Adipocyte (in vitro differentiated cells): ENCODE measurements at regions not wholly inside any gene's neighbourhood (a gene's known extent, or its start where the extent isn't known, plus 50 kb on each side); places are given as distances from the start of the nearest gene placed in this dataset.

Experiments used
- DNase-seq: peaks from one replicate; pipeline ENCODE4 v3.0.0-alpha.2; 2015; ENCODE audit warnings: low read depth
- H3K27me3 ChIP-seq: replicated peaks from 2 replicates; pipeline ENCODE4 v1.7.0; 2013; ENCODE audit warnings: mild to moderate bottlenecking, low read length, moderate library complexity; ENCODE audit not compliant: control insufficient read depth, insufficient read depth
- H3K36me3 ChIP-seq: 2 replicates; pipeline ENCODE4 v1.7.0; 2013; ENCODE audit warnings: low read length, mild to moderate bottlenecking, moderate library complexity; ENCODE audit not compliant: control insufficient read depth, insufficient read depth, severe bottlenecking
- H3K4me1 ChIP-seq: 2 replicates; pipeline ENCODE4 v1.7.0; 2013; ENCODE audit warnings: mild to moderate bottlenecking, low read length, moderate library complexity; ENCODE audit not compliant: control insufficient read depth, insufficient read depth
- H3K4me3 ChIP-seq: 2 replicates; pipeline ENCODE4 v1.7.0; 2013; ENCODE audit warnings: mild to moderate bottlenecking, low read length, moderate library complexity
- H3K9ac ChIP-seq: 2 replicates; pipeline ENCODE4 v1.7.0; 2013; ENCODE audit warnings: mild to moderate bottlenecking, low read length, moderate library complexity
- H3K9me3 ChIP-seq: 2 replicates; pipeline ENCODE4 v1.7.0; 2013; ENCODE audit warnings: mild to moderate bottlenecking, low read length, moderate library complexity; ENCODE audit not compliant: control insufficient read depth

DNA sequence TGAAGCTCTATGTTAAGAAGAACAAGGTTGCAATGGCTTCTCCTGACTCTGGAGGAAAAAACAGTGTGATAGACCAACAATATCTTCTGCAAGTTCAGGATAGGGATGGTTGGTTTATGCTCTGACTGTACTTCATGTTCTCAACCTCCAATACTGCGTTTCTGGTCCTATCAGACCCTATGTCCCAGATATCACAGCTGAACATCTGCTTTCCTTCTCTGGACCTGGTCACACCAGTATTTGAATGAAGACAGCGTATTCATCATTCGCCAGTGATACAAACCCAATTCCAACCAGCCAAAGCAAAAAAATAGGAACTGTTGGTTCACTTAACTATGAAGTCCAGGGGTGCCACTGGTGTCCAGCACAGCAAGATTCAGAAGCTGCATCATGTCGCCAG is 124.5 kb upstream of the KLF3 start:
- no peaks in the 10 kb centered on the region for H3K4me1 ChIP-seq
- no peak overlapping the region for H3K4me3 ChIP-seq
- no peaks in the 10 kb centered on the region for H3K36me3 ChIP-seq
- no peak for DNase-seq
- H3K9ac ChIP-seq = no peak overlapping the region
- no peaks in the 10 kb centered on the region for H3K9me3 ChIP-seq
- no peaks in the 10 kb centered on the region for H3K27me3 ChIP-seq

DNA sequence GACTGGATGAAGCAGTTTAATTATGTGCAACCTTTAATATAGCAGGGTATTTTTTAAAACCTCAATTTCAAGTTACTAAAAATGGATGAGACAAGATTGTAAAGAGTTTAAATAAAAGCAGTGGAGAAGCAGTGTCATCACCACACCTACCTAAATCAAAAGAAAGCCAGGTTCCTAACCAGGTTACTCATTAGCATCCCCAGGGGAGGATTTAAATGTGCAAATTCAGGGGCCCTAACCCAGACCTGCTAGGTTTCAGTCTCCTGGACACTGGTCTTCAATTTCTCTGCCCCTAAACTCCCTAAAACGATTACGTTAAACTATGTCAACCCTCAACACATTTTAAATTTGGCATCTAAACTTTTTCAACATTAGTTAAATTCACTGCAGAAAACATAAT is 116.9 kb upstream of the KLF3 start:
- Histone ChIP-seq H3K9me3 (no peaks in the 10 kb centered on the region), H3K4me3 (no peak overlapping the region), H3K9ac (no peak overlapping the region), H3K4me1 (no peaks in the 10 kb centered on the region), H3K27me3 (no peaks in the 10 kb centered on the region), H3K36me3 (no peaks in the 10 kb centered on the region)
- DNase-seq = no peak

DNA sequence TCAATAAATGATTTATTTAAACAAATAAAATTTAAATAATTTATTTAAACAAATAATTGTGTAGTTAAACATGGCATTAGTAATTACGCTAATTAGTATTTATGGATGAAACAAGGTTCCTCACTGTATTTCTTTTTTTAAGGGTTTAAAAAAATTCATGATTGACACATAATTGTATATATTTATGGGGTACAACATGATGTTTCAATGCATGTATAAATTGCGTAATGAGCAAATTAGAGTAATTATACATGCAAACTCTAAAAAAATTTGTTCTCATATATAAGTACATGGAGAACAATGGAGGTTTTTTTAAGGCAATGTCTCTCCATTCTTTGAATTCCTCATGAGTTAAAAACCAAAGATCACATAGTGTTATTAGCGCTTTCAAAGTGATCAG is 115.7 kb upstream of the KLF3 start:
- DNase-seq = no peak
- no peak overlapping the region for H3K9ac ChIP-seq
- H3K4me1 ChIP-seq = no peaks in the 10 kb centered on the region
- H3K9me3 ChIP-seq = no peaks in the 10 kb centered on the region
- H3K36me3 ChIP-seq = no peaks in the 10 kb centered on the region
- H3K4me3 ChIP-seq = no peak overlapping the region
- H3K27me3 ChIP-seq = no peaks in the 10 kb centered on the region

DNA sequence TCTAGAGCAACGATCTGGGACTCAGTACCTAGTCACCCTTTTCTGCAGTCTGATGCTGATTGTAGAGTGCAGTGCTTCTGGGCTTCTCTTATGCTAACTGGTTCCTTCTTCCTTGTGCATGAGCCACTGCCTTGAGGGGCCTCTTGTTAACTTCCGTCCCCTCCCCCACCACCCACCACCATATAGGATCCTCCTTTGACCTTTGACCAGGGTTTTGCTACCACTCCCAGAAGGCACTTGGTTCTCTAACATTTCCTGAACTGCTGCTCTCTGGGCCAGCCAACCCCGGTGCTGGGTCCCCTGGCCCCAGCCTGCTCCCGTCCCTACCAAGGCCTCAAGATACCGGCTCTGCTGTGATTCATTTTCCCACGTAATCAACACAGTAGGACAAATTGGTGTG is 104.6 kb upstream of the KLF3 start:
- Histone ChIP-seq H3K27me3 (no peaks in the 10 kb centered on the region), H3K36me3 (no peaks in the 10 kb centered on the region), H3K9ac (no peak overlapping the region), H3K4me1 (peaks cover 5% of the 10 kb centered on the region), H3K4me3 (no peak overlapping the region), H3K9me3 (peaks cover 8% of the 10 kb centered on the region)
- DNase-seq = no peak

DNA sequence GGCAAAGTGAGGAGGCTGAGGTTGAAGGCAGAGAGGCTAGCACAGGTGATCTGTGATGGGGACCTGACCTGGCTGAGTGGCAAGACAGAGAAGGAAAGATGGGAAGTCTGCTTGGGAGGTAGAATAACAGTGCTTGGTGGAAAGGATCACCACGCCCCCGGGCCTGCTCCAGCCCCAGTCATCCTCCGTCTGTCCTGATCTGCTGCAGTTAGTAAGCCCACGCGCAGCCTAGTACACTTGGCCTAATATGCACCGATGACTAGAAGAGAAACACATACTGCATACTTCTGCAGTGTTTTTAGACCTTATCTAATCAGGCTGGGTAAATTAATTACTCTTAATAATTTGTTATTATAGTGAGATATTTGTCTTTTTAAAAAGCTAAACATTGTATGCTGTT is 103.7 kb upstream of the KLF3 start:
- H3K9ac ChIP-seq = no peak overlapping the region
- H3K4me1 ChIP-seq = peaks cover 13% of the 10 kb centered on the region
- DNase-seq = no peak
- no peaks in the 10 kb centered on the region for H3K36me3 ChIP-seq
- no peak overlapping the region for H3K4me3 ChIP-seq
- no peaks in the 10 kb centered on the region for H3K27me3 ChIP-seq
- H3K9me3 ChIP-seq = peaks cover 6% of the 10 kb centered on the region

DNA sequence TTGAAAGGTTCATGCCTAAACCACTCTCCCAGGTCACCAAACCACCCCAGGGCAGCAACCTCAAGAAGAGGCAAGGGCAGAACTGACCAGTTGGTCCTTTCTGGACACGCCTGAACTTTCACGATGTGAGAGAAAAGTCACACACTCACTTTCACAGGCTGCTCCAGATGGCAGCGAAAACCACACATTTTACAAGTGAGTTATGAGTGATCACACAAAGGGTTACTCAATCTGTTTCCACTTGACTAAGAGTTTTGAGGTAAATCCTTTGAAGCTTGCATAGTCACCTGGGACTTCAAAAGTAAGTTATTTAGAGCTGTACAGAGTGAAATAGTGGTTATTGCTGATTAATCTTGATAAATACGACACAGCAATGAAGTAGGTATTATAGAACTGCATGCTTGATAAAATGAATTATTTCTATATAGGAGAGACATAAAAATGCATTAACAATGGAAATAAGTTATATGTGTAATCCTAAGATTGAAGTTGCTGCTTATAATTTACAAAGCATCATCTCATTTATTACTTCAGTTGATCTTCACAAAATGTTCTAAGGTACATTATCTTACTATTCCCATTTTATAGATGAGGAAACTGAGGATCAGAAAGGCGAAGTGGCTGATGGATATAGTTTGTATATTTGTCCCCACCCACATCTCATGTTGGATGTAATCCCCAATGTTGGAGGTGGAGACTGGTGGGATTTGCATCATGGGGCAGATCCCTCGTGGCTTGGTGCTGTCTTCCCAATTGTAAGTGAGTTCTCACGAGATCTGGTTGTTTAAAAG is 103.0 kb upstream of the KLF3 start:
- H3K9me3 ChIP-seq = peaks cover under 1% of the 10 kb centered on the region
- H3K27me3 ChIP-seq = no peaks in the 10 kb centered on the region
- H3K9ac ChIP-seq = no peak overlapping the region
- no peak for DNase-seq
- no peak overlapping the region for H3K4me3 ChIP-seq
- peaks cover 19% of the 10 kb centered on the region for H3K4me1 ChIP-seq
- no peaks in the 10 kb centered on the region for H3K36me3 ChIP-seq

DNA sequence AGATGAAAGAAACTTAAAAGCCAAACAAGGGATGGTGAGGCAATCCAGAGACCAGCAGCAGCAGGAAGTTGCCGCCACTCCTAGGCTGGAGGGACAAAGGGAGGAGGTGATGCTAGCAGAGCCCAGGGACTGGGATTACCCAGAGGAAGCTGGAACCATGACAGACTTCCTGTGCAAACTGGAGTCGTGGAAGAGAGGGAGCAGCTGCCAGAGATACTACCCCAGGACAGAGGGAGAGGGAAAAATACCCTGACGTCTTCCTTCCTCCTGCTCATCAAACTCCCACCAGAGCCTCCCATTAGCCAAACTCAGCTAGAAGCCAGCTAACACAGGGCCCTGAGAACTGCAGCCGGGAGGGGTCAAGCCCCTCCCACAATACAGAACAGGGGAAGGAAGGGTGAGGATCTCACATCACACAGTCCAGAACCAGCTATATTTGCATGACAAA is 101.2 kb upstream of the KLF3 start:
- H3K9me3 ChIP-seq = no peaks in the 10 kb centered on the region
- no peaks in the 10 kb centered on the region for H3K27me3 ChIP-seq
- no peak overlapping the region for H3K4me3 ChIP-seq
- H3K36me3 ChIP-seq = no peaks in the 10 kb centered on the region
- no peak overlapping the region for H3K9ac ChIP-seq
- DNase-seq = peak; percentile 51
- H3K4me1 ChIP-seq = peaks cover 27% of the 10 kb centered on the region

DNA sequence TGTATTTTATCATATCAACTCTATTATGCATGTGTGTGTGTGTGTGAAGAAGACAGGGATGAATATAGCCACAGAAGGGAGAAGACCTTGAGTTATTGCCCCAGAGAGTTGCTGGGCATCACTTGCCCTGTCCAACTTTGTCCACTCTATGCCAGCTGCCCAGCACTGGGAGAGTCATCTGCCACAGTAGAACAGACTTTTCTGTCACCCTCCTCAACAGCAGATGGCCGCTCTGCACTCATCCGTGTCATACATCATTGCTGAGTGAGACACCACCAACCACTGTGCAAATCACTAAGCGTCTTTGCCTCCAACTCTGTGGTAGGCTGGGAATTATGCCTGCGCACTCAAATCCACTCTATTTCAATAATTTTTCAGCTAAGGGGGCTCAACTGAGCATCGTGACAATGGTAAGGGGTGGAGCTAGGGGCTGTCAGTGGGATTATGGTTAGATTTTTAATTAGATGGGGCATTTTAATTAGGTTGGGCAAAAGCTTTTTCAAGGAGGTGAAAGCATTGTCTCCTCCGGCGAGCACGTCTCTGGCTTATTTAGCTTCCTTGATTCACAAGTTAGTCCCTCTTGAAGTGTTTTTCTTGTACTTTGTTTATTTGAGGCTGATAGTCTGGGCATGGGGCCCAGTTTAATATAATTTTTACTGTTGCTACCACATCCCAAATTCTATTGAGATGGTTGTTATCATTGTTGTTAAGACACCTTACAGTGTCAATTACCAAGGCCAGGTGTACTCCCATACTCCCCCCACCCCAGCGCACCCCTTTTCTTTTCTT is 100.1 kb upstream of the KLF3 start:
- peaks cover 27% of the 10 kb centered on the region for H3K4me1 ChIP-seq
- H3K9ac ChIP-seq = no peak overlapping the region
- H3K36me3 ChIP-seq = no peaks in the 10 kb centered on the region
- H3K9me3 ChIP-seq = no peaks in the 10 kb centered on the region
- no peak overlapping the region for H3K4me3 ChIP-seq
- no peaks in the 10 kb centered on the region for H3K27me3 ChIP-seq
- DNase-seq = peak; percentile 28

DNA sequence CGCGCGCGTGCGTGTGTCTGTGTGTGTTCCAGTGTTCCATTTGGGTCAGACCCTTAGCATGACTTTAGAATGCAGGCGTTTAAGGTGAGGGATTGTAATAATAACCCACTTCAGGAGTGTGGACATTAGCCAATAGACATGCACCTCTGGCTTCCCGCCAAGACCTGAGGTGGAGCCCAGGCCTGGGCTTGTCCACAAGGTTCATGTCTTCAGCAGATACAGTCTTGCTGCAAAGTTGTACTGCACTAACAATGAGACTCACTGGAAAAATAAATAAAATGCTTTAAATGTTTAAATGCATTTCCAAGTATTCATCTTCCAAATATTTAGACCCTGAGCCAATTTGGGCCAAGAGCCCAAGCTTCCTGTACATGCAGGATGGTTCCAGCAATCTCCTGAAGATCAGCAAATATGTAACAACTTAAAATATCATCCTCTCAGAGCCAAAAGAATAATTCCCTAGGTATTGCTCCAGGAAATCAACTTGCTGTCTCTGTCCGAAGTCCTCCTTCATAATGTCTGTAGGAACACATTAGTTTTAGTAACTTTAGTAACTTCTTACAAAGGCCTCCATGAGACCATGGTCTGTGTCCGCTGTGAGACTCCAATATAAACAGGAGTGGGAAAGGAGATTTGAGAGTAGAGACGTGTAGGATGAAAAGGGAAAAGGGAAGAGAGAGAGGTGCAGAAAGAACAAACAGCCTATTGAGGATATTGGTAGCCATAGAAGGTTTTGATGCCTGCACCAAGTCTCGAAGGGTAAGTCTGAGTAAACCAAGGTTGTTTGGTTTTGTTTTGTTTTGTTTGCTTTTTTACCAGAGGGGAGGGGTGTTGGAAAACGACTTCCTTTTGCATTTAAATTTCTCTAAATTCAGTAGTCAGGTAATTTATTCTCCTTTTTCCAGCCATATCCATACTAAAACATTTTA is 98.5 kb upstream of the KLF3 start:
- peaks cover 4% of the 10 kb centered on the region for H3K9me3 ChIP-seq
- peak overlapping the region; percentile 19 for H3K9ac ChIP-seq
- H3K4me1 ChIP-seq = peaks cover 27% of the 10 kb centered on the region
- H3K4me3 ChIP-seq = no peak overlapping the region
- H3K36me3 ChIP-seq = no peaks in the 10 kb centered on the region
- H3K27me3 ChIP-seq = no peaks in the 10 kb centered on the region
- peak; percentile 72 for DNase-seq

DNA sequence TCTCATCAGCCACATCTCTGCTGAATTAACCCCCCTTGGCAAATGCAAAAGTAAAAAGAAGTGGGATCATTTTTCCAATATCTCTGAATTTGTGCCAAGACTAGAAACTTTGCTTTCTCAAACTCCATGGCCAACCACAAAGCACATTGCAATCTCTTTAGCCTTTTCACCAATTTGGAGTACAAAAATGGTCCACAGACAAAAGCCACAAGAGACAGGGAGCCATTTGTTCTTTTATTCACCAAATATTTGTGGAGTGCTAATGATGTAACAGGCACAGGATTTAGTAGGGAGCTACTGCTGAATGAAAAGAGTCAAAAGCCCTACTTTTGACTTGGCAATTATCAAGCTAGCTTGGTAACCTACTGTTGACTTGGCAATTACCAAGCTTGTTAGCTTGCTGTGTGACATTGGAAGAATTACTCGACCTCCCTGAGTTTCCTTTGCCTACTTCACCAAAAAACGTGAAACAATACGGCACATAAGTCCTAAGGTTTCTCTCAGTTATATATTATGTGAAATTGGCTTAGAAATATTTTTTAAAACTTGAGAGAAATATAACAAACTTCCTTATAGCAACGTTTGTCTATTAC is 97.1 kb upstream of the KLF3 start:
- Histone ChIP-seq H3K9ac (no peak overlapping the region), H3K27me3 (no peaks in the 10 kb centered on the region), H3K36me3 (no peaks in the 10 kb centered on the region), H3K9me3 (peaks cover 4% of the 10 kb centered on the region), H3K4me3 (no peak overlapping the region), H3K4me1 (peaks cover 27% of the 10 kb centered on the region)
- no peak for DNase-seq
